A673 (cell line): ENCODE measurements at regions not wholly inside any gene's neighbourhood (a gene's known extent, or its start where the extent isn't known, plus 50 kb on each side); places are given as distances from the start of the nearest gene placed in this dataset.

ENCODE experiments used
- BruUV-seq: library from RNA; stranded (reverse); fragments of 400-500 nt; replicated peaks from 2 replicates; lab custom pipeline; 2021; lab: Mats Ljungman, UMichigan
- CTCF ChIA-PET: fragments of 300-600 bp; sonication (Branson Sonifier 250); formaldehyde crosslinking; loops from one replicate; lab custom pipeline; 2022; ENCODE audit warnings: antibody characterized with exemption; lab: Charles Lee
- POLR2A ChIA-PET: fragments of 300-600 bp; sonication (Branson Sonifier 250); formaldehyde crosslinking; loops from one replicate; lab custom pipeline; 2022; ENCODE audit warnings: antibody characterized with exemption; ENCODE audit not compliant: low non-redundant PET; lab: Charles Lee
- DNase-seq: peaks from one replicate; pipeline ENCODE4 v3.0.0-alpha.2; 2015; ENCODE audit warnings: low spot score
- H3K27ac ChIP-seq: fragments of 200-600 bp; sonication (generic); 2 replicates; pipeline ENCODE4 v1.5.1; 2016; ENCODE audit warnings: mixed run types, low read depth, mild to moderate bottlenecking, mixed read lengths, antibody characterized with exemption, low read length; ENCODE audit not compliant: poor library complexity, severe bottlenecking
- H3K27me3 ChIP-seq: fragments of 200-600 bp; sonication (generic); replicated peaks from 2 replicates; pipeline ENCODE4 v1.6.1; 2017; ENCODE audit warnings: mixed run types, low read depth, mild to moderate bottlenecking, mixed read lengths, antibody characterized with exemption, low read length; ENCODE audit not compliant: insufficient read depth, poor library complexity
- H3K36me3 ChIP-seq: fragments of 200-600 bp; sonication (generic); 2 replicates; pipeline ENCODE4 v1.6.1; 2016; ENCODE audit warnings: mixed run types, mild to moderate bottlenecking, mixed read lengths, antibody characterized with exemption, low read length; ENCODE audit not compliant: insufficient read depth, poor library complexity, severe bottlenecking
- H3K4me1 ChIP-seq: fragments of 200-600 bp; sonication (generic); 2 replicates; pipeline ENCODE4 v1.6.1; 2017; ENCODE audit warnings: mixed run types, mild to moderate bottlenecking, mixed read lengths, antibody characterized with exemption, low read length; ENCODE audit not compliant: insufficient read depth, poor library complexity, severe bottlenecking
- H3K4me3 ChIP-seq: fragments of 200-600 bp; sonication (generic); 2 replicates; pipeline ENCODE4 v1.5.1; 2016; ENCODE audit warnings: low read depth, mixed run types, mild to moderate bottlenecking, mixed read lengths, low read length; ENCODE audit not compliant: poor library complexity, severe bottlenecking
- H3K9me3 ChIP-seq: fragments of 200-600 bp; sonication (generic); 2 replicates; pipeline ENCODE4 v1.6.1; 2016; ENCODE audit warnings: mixed run types, low read depth, mild to moderate bottlenecking, mixed read lengths, antibody characterized with exemption, low read length; ENCODE audit not compliant: poor library complexity, severe bottlenecking
- CTCF ChIP-seq: fragments of 300-800, 200-600 bp; sonication (generic); conservative IDR thresholded peaks from 2 replicates; pipeline ENCODE4 v1.5.1; 2017; ENCODE audit warnings: low read depth, mild to moderate bottlenecking, antibody characterized with exemption, low read length, moderate library complexity, mixed read lengths
- EZH2 ChIP-seq: fragments of 200-600 bp; sonication (generic); IDR thresholded peaks from 2 replicates; pipeline ENCODE4 v1.6.1; 2017; ENCODE audit warnings: borderline replicate concordance, low read depth, mild to moderate bottlenecking, mixed read lengths, antibody characterized with exemption, low read length; ENCODE audit not compliant: poor library complexity, severe bottlenecking
- intact Hi-C: fragments of 100-400 bp; cut with micrococcal nuclease; formaldehyde crosslinking; loops from one replicate; pipeline ENCODE4 v1.10.0; 2022; ENCODE audit not compliant: unreplicated experiment

- ChIA-PET CTCF (no interaction called here), POLR2A (no interaction called here)
- intact Hi-C loops: no loop called here
These were observed 459.4 kb upstream of the CDH6 start for GRCh38 chr5:30734118-30734517.

GRCh38 chr5:30725073-30725472 is 468.4 kb upstream of the CDH6 start:
- no peak for TF ChIP-seq EZH2
- no peak for TF ChIP-seq CTCF
- no peak for DNase-seq
- Histone ChIP-seq H3K9me3 (no peaks in the 10 kb centered on the region), H3K4me1 (no peaks in the 10 kb centered on the region), H3K4me3 (no peak overlapping the region), H3K36me3 (no peaks in the 10 kb centered on the region), H3K27ac (no peak overlapping the region), H3K27me3 (no peaks in the 10 kb centered on the region)
- intact Hi-C loops: no loop called here
- no TSS peak for BruUV-seq
- CTCF ChIA-PET: no interaction called here
- POLR2A ChIA-PET: no interaction called here

More at GRCh38 chr5:30734118-30734517, 459.4 kb upstream of the CDH6 start:
- no TSS peak for BruUV-seq
- Histone ChIP-seq H3K36me3 (no peaks in the 10 kb centered on the region), H3K27me3 (no peaks in the 10 kb centered on the region), H3K4me3 (no peak overlapping the region), H3K27ac (no peak overlapping the region), H3K9me3 (peaks cover 3% of the 10 kb centered on the region), H3K4me1 (no peaks in the 10 kb centered on the region)
- TF ChIP-seq EZH2 (no peak), CTCF (no peak)
- no peak for DNase-seq

GRCh38 chr5:30698217-30698616 is 495.3 kb upstream of the CDH6 start:
- no peak overlapping the region for H3K27ac ChIP-seq
- no peak for TF ChIP-seq CTCF
- TF ChIP-seq EZH2: no peak
- no peak for DNase-seq
- no peaks in the 10 kb centered on the region for H3K4me1 ChIP-seq
- no TSS peak for BruUV-seq
- H3K27me3 ChIP-seq: no peaks in the 10 kb centered on the region
- ChIA-PET CTCF (no interaction called here), POLR2A (no interaction called here)
- no peaks in the 10 kb centered on the region for H3K9me3 ChIP-seq
- no peaks in the 10 kb centered on the region for H3K36me3 ChIP-seq
- H3K4me3 ChIP-seq: no peak overlapping the region
- intact Hi-C loops: no loop called here
